HuH-7.5 (cell line): ENCODE measurements at regions not wholly inside any gene's neighbourhood (a gene's known extent, or its start where the extent isn't known, plus 50 kb on each side); places are given as distances from the start of the nearest gene placed in this dataset.

Experiments used
- DNase-seq: peaks from one replicate; pipeline ENCODE4 v3.0.0; 2011; ENCODE audit warnings: low spot score

DNA sequence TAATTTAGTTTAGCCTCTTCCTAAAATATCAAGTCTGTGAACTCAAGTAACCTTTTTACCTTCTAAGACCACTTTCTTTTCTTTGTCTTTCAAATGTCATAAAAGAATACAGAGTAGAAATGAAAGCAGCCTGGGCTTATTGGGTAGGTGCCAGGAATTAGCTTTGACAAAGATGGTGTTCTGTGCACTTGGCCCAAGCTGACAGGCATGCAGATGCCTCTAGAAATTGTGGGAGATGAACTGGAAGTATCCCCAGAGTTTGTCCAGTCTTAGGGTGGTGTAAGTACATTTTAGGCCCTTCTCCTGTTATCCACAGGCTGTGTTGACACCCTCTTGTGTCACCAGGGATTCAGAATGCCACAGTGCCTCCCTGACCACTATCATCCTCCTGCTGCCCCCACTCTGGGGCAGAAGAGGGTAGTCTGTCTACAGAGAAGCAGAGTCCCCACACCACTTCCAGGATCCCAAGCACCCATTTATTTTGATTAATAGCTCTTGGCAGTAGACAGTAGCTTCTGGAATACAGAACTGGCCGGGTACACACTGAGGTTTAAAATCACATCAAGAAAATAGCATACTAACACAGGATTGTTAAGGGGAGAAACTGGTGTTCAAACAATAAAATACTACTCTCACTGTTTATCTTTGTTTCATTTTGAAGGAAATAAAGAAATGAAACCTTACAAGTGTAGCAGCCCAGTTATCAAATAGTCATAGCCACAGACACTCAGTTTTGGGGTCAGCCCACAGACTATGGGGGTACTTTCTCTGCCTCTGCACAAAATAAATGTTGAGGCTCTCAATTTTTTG lies 343.2 kb downstream of the KCNRG start:
- DNase-seq: no peak

DNA sequence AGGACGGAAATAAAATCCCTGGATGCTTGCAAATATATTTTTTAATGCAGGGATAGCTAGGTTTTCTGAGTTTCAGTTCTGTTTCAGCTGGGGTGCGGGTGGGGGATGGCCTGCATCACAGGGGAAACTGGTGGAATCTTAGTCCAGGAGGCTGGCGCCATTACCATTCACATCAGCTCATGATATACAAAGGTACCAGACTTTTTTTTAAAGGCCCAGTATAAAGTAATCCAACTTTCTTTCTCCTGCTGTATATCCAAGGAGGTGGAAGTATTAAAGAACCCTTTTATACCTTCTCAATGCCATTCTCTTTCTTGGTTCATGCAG lies 343.8 kb downstream of the KCNRG start:
- DNase-seq: no peak

DNA sequence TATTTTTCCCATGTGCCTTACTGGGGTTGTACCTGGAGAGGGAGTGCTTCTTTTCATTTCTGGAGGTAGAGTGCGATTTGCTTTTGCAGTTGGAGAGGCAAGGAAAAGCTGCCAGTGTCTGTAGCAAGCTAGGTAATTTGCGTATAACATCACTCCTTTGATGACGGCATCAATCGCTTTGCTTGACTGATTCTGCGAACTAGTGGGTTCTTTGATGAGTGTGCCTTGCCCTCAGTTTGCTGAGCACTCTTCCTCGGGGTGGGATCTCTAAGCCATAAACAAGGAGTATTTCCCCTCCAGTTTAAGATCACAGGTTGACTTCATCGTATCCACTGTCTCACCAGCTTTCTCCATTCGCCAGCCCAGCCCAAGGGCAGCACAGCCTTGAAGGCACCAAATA lies 344.5 kb downstream of the KCNRG start:
- DNase-seq: no peak

DNA sequence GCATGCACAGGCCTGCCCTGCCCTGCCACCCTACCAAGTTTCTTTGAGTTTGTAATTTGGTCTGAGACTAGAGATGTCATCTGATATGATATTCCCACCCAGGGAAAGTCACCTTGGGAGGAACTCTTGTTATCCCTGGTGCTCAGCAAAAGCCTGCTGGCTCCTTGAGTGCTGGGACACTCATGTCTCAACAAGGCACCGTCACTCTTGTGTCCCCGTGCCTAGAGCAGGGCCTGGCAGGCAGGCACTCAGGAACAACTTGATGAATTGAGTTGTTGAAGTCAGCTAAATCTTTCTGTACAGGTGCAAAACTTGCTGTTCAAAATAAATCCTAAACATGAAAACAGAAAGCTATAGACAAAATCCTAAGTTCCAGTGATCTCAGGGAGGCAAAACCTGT lies 345.4 kb downstream of the KCNRG start:
- no peak for DNase-seq

DNA sequence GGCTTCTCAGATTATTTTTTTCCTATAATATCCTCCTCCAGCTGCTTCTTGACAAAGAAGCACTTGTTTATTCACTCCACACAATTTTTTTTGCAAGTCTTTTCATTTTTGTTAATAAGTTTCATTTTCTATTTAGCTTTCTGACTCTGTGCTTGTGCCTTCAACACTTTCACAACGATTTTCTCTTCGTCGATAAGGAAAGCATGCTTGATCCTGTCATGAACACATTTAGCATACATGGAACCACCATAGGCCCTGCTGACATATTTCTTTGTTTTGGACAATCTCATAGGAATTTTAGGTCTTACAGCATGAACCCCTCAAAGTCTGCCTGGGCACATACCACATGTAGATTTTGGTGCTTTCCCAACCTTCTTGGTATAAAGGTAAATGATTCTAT lies 346.0 kb downstream of the KCNRG start:
- DNase-seq: no peak

DNA sequence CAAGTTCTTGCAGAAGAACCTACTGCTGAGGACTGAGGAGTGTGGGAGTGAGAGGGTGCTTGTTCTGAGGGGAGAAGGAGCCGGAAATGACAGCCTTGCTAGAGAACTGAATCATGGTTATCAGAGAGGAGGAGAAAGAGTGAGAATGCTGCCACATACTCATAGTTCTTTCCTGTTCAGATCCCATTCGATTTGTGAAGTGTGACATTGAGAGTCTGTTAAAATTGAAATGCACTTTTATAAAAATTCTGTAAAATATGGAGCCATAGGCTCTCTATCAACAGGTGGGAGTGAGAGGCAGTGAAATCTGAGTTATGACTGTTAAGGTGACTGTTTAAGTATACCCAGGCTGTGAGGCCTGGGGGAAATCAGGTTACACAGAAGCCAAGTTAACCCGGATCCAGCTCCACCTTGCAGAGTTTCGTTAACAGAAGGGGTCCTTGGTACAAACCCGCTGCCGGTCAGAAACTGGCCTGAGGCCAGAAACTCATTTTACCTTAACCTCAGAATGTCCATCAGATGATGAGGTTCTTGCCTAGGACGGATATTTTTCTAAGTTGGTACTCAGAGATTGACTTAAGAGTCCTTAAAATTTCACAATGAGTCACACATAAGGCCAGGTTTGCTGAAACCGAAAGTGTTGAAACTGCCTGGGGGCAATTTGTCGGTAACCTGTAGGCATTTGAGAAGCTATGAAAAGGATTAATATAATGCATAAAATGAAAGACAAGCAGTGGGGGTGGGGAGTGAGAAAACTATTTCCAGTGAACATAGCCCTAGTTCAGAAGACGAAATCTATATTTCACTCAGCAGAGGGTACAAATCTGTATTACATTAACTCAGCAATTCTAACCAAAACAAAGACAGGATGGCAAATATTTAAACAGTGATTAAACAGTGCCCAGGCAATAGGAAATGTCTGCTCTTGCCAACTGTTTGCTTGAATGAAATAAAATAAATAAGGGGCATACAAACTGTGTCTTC lies 350.5 kb downstream of the KCNRG start:
- no peak for DNase-seq

DNA sequence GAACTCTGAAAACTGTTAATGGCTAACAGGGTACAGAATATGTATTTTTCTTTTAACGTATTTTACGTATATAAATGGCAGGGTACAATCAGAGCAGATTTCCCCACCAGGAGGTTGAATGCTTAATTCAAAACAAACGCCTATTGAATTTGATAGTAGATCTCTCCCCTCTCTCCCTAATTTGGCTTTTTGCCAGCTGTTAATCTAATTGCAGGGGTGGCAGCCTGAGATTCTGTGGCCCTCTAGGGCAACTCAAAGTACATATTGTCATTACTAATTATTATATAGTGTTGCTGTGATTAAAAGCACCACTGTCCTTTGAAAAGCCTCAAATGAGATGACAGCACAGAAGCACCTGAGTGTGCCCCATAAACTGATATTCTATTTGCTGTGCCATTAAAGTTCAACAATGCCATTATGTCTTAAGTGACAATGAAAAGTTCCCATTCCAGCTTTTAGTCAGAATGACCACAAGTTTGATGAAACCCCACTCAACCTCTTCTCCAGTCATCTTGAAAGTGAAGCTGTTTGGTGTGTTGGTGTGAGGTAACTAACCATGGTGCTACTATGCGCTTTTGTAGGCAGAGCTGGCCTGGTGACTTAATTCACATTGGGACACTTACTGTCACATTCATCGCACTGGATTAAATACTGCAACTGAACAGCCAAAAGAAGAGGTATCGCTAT lies 351.4 kb downstream of the KCNRG start:
- DNase-seq: no peak

DNA sequence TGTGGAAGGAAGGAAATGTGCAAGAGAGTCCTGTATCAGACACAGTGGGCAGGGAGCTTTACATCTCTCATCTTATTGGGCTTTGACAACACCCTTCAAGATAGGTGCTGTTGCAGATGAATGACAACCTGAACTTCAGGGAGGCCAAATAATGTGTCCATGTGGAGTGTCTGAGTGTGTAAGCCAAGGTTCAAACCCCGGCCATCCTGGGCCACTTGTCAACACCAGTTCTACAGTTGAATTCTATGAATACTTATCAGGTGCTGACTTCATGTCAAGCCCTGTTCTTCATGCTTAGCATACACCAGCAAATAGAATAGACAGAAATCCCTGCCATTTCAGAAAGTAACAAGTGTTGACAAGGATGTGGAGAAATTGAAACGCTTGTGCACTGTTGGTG lies 354.4 kb downstream of the KCNRG start:
- DNase-seq: no peak

DNA sequence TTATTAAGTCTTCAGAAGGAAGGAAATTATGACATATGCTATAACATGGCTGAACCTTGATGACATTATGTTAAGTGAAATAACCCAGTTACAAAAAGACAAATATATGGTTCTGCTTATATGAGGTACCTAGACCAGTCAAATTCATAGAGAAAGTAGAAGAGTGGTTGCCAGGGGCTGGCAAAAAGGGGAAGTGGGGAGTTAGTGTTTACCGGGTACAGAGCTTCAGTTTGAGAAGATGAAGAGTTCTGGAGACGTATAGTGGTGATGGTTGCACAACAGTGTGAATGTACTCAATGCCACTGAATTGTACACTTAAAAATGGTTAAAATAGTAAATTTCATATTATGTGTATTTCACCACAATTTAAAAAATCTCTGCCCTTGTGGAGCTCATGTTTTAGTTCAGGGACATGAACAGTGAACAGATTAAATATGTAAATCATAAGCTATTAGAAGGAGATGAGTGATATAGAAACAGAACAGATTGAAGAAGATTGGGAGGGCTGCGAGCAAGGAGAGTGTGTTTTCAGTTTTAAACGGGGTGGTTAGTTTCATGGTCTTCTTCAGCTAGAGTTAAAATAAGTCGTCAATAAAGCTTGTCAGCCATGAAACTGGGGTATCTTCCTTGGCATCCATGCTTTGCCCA lies 355.2 kb downstream of the KCNRG start:
- DNase-seq: no peak

DNA sequence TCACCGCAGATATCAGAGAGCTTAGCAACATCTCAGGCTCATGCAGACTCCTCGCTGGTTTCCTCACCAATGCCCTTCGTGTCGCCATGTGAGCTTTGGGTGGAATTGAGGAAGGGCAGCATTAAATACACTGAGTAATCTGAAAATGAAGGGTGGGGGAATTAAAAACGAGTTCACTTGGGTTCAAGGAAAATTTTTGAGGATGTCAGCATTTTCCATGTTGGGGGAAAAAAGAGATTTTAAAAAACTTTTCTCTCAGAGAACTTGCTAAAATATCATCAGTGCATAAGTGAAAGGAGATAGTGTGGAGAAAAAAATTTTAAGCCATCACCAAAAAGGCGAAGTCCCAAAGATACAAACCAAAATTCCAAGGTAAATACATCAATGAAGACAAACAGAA lies 359.3 kb downstream of the KCNRG start:
- no peak for DNase-seq

DNA sequence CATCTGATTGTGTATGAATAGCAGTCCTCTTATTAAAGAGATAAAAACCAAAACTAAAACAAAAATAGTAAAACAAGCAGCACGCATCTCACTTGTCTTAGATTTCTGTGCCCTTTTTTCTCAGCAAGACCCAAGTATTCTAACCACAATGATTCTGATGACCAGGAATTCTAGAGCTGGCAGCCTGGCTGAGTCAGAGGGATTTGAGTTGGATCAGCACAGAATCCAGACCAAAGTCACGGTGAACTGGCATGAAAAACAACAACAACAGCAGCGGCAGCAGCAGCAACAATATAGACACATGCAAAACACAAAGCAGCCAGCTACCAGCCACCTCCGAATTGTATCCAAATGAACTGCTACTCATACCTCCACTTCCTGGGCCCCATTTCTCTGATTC lies 360.5 kb downstream of the KCNRG start:
- DNase-seq: no peak

DNA sequence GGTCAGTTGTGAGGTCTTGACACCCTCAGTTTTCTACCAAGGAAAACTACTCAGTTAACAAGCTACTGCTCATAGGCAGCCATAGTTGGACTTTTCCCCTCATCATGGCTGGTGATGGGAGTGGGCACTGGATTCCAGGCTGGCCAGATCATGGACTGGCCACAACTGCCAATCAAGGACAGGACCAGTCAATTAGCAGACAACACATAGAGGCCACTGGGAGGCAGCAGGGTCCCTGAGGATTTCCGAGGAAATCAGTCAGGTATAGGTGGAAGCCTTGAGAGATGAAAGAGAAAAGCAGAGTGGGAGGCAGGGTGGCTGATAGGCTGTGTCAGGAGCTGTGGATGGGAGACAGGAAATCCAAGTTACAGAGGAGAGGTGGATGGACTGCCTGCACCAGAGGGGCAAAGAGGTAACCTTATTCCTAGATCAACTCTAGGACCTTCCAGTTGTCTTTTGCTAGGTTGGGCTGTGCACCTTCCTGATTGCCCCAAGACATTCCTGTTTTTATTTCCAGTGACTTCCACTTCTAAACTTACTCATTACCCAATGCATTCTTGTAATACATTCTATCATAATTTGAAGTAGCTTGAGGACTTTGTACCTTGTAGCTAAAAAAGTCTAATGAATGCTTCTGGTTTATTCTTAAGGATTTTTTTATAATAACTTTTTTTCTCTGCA lies 361.8 kb downstream of the KCNRG start:
- no peak for DNase-seq

DNA sequence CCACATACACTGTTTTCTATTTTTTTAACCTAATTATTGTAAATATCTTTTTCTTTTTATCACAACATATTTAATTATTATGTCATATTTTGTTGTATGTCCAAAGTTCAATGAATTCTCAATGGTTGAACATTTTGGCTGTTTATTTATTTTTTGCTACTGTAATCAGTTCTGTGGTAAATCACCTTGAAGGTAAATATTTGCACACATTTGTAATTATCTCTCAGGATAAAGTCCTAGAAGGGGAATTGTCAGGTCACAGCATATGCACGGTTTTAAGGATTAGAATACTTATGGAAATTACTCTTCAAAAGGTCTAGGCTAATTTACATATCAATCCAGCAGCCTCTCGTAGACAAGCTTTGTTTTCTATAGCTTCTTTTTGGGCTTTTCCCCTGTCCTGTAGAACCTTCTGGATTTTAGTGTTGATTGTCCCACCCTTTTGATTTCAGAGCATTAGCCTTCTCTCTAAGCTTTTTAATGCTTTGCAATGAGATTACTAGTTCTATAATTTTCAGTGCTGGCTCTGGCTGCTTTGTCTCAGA lies 362.6 kb downstream of the KCNRG start:
- no peak for DNase-seq

DNA sequence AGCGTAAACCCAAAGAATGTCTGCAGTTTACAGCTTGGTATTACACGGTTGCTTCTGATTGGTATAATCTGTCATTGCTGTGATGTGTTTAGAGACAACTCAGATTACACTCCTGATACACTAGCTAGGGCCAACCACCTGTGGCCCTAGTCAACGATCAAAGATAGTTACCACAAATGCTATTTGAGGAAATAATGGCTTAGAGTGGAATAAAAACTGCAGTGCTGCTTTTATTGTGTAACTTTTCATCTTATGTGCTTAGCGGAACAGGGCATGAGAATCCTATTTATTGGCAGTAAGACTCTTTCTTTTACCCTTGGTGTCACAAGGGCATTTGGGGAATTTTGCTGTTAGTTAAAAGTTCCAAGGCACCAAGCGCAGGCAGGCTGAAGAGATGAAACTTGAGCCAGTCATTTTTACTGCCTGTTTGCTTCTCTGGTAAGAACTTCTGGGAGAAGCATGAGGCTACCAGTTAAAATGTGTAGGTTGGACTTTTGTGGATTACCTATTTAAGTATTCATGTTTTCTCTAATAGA lies 363.3 kb downstream of the KCNRG start:
- no peak for DNase-seq

DNA sequence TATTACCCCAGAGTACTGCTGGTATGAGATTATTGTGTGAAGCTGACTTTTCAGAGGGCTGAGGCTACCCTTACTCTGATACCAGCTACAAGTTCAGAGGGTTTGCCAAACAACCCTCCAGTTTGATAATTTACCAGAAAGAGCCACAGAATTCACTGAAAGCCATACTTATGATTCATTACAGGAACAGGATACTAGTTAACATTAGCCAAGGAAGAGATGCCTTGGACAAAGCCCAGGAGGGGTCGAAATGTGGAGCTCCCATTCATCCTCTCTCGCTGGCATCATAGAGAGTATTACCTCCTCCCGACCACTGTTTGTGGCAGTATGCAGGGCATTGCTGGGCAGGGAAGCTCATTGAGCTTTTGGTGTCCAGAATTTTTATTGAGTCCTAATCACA lies 364.3 kb downstream of the KCNRG start:
- DNase-seq: no peak

DNA sequence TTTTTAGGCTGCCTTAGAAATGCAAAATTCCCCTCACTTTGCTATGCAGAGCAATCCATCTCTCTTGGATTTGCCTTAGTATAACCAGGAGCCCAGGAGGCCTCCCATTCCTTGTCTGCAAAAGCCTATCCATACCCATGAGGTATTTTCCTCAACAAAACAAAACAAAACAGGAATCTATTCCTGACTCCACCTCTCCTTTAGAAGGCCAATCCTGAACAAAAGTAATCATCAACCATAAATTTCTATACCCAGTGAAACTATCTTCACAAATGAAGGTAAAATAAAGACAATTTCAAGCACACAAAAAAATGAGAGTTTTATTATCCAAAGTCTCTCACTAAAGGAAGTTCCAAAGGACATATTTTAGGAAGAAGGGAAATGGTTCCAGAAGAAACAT lies 365.7 kb downstream of the KCNRG start:
- DNase-seq: no peak

DNA sequence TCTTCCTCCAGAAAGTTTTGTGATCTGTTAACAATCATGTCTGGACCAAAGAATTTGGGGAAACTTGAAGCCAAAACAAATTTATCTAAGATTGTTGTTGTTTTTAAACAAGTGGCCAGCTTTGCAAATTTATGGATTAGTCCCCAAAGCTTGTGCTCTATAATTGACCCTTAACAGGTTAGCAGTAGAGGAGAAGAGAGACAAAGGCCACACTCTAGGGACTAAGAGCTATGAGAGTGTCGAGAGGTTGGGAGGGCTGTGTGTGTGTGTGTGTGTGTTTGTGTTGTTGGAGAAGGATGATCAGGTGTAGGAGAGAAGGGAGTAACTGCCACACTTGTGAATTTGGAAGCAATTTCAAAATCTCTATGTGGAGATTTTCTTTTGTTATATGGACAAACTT lies 367.3 kb downstream of the KCNRG start:
- DNase-seq: no peak

DNA sequence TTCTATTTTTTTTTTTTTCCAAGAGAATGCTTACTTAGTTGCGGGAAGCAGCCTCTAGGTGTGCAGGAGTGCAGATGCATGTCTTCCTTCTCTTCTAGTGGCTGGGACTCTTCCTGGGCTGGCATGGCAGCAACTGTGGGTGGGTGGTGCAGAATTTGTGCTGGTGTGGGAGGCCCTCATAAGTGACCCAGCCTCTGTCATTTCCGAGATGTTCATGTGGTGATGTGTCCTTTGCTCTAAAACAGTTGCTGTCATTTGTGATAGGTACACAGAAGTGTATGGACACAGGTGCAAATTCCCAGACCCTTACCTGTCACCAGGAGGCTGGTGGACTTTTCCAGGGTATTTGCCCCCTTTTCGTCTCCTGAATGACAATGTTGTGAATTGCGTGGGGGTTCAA lies 367.7 kb downstream of the KCNRG start:
- no peak for DNase-seq

DNA sequence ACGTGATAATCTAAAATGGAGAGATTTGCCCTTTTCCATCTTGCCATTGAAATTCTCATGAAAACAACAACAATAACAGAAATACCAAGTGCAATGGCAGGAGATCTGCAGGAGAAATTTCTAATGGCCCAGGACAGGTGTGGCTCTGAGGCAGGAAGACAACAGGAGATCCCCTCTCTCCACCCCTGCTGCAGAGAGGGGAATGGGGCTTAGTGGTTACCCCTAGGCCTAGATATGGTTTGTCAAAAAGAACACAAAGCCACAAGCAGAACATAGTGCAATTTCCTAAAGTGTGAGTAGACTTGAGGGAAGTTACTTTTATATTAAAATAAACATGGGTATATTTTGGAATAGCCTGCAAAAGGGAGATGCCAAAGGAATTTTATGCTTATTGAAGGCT lies 369.5 kb downstream of the KCNRG start:
- no peak for DNase-seq

DNA sequence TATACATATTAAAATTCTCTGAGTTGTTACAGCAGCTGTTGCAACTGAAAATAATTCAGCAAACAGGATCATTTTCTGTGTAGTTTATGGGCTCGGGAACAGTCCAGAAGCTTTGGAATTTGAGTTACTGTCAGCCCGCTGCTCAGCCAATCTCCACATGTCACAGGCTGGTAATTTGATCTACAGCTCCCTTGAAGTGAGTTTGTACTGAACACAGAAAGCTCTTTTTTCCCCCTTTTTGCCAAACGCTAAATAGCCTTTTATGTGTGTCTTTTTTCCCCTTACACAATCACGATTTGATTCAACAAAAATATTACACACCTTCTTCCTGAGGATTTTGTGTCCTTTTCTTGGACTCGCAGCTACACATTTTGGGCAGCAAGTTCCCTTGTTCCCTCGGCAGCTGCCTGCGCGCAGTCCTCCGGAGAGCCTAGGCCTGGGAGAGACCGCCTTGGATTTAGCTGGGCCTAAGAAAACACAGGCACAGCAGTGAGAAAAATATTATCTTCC lies 371.4 kb downstream of the KCNRG start:
- no peak for DNase-seq

DNA sequence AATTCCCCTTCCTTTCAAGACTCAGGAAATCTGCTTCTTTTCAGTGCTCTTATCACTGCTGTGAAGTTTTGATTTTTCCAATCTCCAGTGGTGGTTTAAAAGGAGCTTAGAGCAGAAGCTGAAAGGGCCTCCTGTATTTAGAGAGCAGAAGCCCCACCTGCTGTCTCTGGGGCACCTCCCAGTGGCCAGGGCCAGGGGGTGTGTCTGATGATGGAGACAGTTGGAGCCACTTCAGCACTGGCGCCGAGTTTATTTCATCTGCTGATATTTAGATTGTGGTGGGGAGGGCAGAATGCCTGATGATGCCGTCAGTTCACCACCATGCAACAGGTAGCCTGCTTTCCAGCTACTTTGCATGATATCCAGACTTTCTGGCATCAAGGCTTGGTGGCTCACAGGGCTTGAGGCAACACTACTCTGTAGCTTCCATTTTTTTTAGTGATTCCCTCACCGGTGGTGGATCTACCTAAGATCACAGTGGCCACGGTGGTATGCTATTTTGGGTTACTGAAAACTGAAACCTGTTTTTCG lies 371.9 kb downstream of the KCNRG start:
- DNase-seq: no peak
